ENCODE measurements at regions not wholly inside any gene's neighbourhood (a gene's known extent, or its start where the extent isn't known, plus 50 kb on each side); places are given as distances from the start of the nearest gene placed in this dataset.

DNA sequence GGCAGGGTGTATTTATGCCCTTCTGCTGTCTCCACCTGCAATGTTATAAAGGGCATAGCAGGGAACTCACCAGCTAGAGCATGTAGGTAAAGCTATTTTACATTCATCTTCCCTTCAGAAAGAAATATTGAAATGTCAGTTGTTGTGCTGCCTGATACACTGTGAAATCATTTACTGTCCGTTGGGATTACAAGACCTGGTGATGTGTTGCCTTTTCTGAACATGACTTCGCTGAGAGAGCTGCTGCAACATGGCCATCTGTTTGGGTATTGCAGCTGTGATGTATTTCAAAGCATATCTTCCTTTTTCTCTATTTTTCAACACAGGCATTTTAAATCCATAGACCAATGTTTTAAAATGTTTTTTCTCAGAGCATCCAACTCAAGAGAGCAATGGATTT lies 644.1 kb upstream of the GNPDA2 start:
- Histone ChIP-seq H3K36me3 (ENCODE audit: control insufficient read depth in 2 of 2, extremely low read depth in 1 of 2, insufficient read depth in 2 of 2, low read length in 2 of 2) (no peaks in the 10 kb centered on the region), H3K4me3 (replicated peaks in 1 of 3; ENCODE audit: insufficient read depth in 1 of 3, low read depth in 1 of 3, low read length in 3 of 3) (no peak overlapping the region), H4K20me1 (replicated peaks; ENCODE audit: control insufficient read depth, extremely low read depth, insufficient read depth, low read length) (no peaks in the 10 kb centered on the region), H3K27ac (ENCODE audit: insufficient read depth, low read depth, low read length) (no peak overlapping the region), H3K4me1 (ENCODE audit: control insufficient read depth, extremely low read depth, insufficient read depth, low read length) (no peaks in the 10 kb centered on the region), H3K27me3 (ENCODE audit: control insufficient read depth in 2 of 2, insufficient read depth in 2 of 2, low read length in 2 of 2) (no peaks in the 10 kb centered on the region), H2AFZ (ENCODE audit: low read depth, low read length) (no peak overlapping the region), H3K9me1 (replicated peaks; ENCODE audit: control insufficient read depth, extremely low read depth, insufficient read depth, low read length) (no peaks in the 10 kb centered on the region), H3K9ac (replicated peaks; ENCODE audit: extremely low read depth, insufficient read depth, low read length) (no peak overlapping the region), H3K9me3 (replicated peaks; ENCODE audit: control insufficient read depth, insufficient read depth, low read length) (no peaks in the 10 kb centered on the region), H3K4me2 (ENCODE audit: insufficient read depth, low read length) (no peak overlapping the region), H3K79me2 (ENCODE audit: control insufficient read depth, insufficient read depth, low read length) (no peaks in the 10 kb centered on the region)
- FAIRE-seq (no peak), DNase-seq (ENCODE audit: low read depth, low spot score) (no peak)
- intact Hi-C loops (cut with micrococcal nuclease) (no loop called here), dilution Hi-C loops (cut with MboI; ENCODE audit: extremely low pct_ligation_motif_present, low sequenced_read_pairs) (no loop called here)
- ChIA-PET CTCF (no interaction called here), POLR2A (no interaction called here)
- no peak for TF ChIP-seq JUN (IDR thresholded peaks at IDR 0.05; ENCODE audit: borderline replicate concordance, insufficient read depth, insufficient read length, low read depth)
- no peak for TF ChIP-seq GATA2 (IDR thresholded peaks at IDR 0.05; ENCODE audit: insufficient read depth, insufficient read length, low read depth, low read length)
- BruUV-seq (replicated peaks), result no TSS peak

DNA sequence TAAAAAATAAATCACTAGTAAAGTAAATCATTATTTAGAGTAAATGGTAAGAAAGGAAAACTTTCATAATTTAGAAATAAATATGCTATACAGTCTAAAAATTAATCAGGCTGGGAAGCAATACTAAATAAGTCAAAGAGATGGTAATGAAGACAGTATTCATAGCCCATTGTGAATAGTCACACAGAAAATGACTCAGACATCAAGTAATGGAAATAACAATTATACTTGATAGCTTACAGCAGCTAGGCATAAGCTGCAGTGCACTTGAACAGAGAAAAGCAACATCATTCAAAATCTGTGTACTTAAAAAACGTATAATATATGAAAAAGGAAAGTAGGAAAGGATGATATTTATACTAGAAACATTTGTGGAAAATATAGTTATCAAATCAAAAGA lies 642.5 kb upstream of the GNPDA2 start:
- no TSS peak for BruUV-seq (replicated peaks)
- intact Hi-C loops (cut with micrococcal nuclease) (no loop called here), dilution Hi-C loops (cut with MboI; ENCODE audit: extremely low pct_ligation_motif_present, low sequenced_read_pairs) (no loop called here)
- no peak overlapping the region for H3K27ac ChIP-seq (ENCODE audit: insufficient read depth, low read depth, low read length)
- DNase-seq (ENCODE audit: low read depth, low spot score) (no peak), FAIRE-seq (no peak)
- no peak overlapping the region for H3K4me3 ChIP-seq (replicated peaks in 1 of 3; ENCODE audit: insufficient read depth in 1 of 3, low read depth in 1 of 3, low read length in 3 of 3)
- CTCF ChIA-PET, result no interaction called here
- no peak overlapping the region for H2AFZ ChIP-seq (ENCODE audit: low read depth, low read length)
- H3K9me1 ChIP-seq (replicated peaks; ENCODE audit: control insufficient read depth, extremely low read depth, insufficient read depth, low read length), result no peaks in the 10 kb centered on the region
- H3K36me3 ChIP-seq (ENCODE audit: control insufficient read depth in 2 of 2, extremely low read depth in 1 of 2, insufficient read depth in 2 of 2, low read length in 2 of 2), result no peaks in the 10 kb centered on the region
- no peaks in the 10 kb centered on the region for H4K20me1 ChIP-seq (replicated peaks; ENCODE audit: control insufficient read depth, extremely low read depth, insufficient read depth, low read length)
- no peaks in the 10 kb centered on the region for H3K4me1 ChIP-seq (ENCODE audit: control insufficient read depth, extremely low read depth, insufficient read depth, low read length)
- no peaks in the 10 kb centered on the region for H3K79me2 ChIP-seq (ENCODE audit: control insufficient read depth, insufficient read depth, low read length)
- no peak overlapping the region for H3K9ac ChIP-seq (replicated peaks; ENCODE audit: extremely low read depth, insufficient read depth, low read length)
- no peaks in the 10 kb centered on the region for H3K27me3 ChIP-seq (ENCODE audit: control insufficient read depth in 2 of 2, insufficient read depth in 2 of 2, low read length in 2 of 2)
- POLR2A ChIA-PET, result no interaction called here
- no peak overlapping the region for H3K4me2 ChIP-seq (ENCODE audit: insufficient read depth, low read length)
- H3K9me3 ChIP-seq (replicated peaks; ENCODE audit: control insufficient read depth, insufficient read depth, low read length), result peaks cover under 1% of the 10 kb centered on the region
- TF ChIP-seq POLR2AphosphoS5 (IDR thresholded peaks at IDR 0.05; ENCODE audit: insufficient read depth, low read depth, low read length), result no peak
- no peak for TF ChIP-seq GATA2 (IDR thresholded peaks at IDR 0.05; ENCODE audit: insufficient read depth, insufficient read length, low read depth, low read length)
- no peak for TF ChIP-seq EZH2 (IDR thresholded peaks at IDR 0.05; ENCODE audit: borderline replicate concordance, low read depth, low read length, severe bottlenecking)

All from endothelial cell of umbilical vein (primary cell).